Thoracic aorta (tissue), 2 donors: ENCODE measurements at regions not wholly inside any gene's neighbourhood (a gene's known extent, or its start where the extent isn't known, plus 50 kb on each side); places are given as distances from the start of the nearest gene placed in this dataset.

Source experiments
- ATAC-seq: fragments of 150-250 bp; one replicate; pipeline ENCODE4 v1.8.0; 2017; ENCODE audit warnings: low read depth; ENCODE audit not compliant: insufficient number of reproducible peaks, low FRiP score
- DNase-seq: peaks from one replicate; pipeline ENCODE4 v3.0.0-alpha.2; 2020; ENCODE audit warnings: low spot score
- H3K27ac ChIP-seq, 2 donors: fragments of 200-600 bp; sonication (generic); 1 replicate in 1 of 2; 2 replicates in 1 of 2; pipeline ENCODE4 v1.5.1; 2016; ENCODE audit warnings: mild to moderate bottlenecking in 2 of 2, moderate library complexity in 2 of 2
- H3K27me3 ChIP-seq: fragments of 200-600 bp; sonication (generic); replicated peaks from 2 replicates; pipeline ENCODE4 v1.6.0; 2016; ENCODE audit warnings: mild to moderate bottlenecking; ENCODE audit not compliant: insufficient read depth
- H3K36me3 ChIP-seq: fragments of 200-600 bp; sonication (generic); one replicate; pipeline ENCODE4 v1.5.1; 2016
- H3K4me1 ChIP-seq, 2 donors: fragments of 200-600 bp; sonication (generic); 1 replicate in 1 of 2; 2 replicates in 1 of 2; pipeline versions ENCODE4 v1.5.1 to v1.6.0; 2016; ENCODE audit warnings: low read depth in 2 of 2, mild to moderate bottlenecking in 1 of 2; ENCODE audit not compliant: control insufficient read depth in 1 of 2
- H3K4me3 ChIP-seq: fragments of 200-600 bp; sonication (generic); 2 replicates; pipeline ENCODE4 v1.5.1; 2016; ENCODE audit warnings: mild to moderate bottlenecking
- H3K9me3 ChIP-seq: fragments of 200-600 bp; sonication (generic); 2 replicates; pipeline ENCODE4 v1.5.1; 2016
- TF ChIP-seq, protein P1 (sequence below): fragments of 200-600 bp; sonication (generic); IDR thresholded peaks from one replicate; pipeline ENCODE4 v1.5.1; 2019; ENCODE audit warnings: antibody characterized with exemption

DNA sequence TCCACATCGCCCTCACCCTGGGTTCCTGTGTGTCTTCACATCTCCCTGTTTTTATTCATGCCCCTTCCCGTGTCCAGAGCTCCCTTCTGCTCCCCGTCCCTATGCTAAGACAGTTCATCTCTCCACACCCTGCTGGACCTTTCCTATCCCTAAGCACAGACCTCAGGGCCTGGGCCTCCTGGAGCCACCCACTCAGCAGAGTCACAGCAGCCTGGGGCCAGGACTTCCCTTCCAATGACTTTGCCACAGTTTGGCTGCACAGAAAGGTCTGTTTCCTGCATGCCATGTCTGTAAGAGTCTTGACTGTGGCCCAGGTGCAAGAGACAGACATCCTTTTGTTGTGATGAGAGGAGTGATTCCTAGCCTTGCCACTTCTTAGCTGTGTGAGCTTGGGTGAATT lies 470.7 kb downstream of the TSHZ3 start:
- no peaks in the 10 kb centered on the region for H3K4me1 ChIP-seq
- no peaks in the 10 kb centered on the region for H3K36me3 ChIP-seq
- no peaks in the 10 kb centered on the region for H3K27me3 ChIP-seq
- DNase-seq: no peak
- TF ChIP-seq, protein P1, sequence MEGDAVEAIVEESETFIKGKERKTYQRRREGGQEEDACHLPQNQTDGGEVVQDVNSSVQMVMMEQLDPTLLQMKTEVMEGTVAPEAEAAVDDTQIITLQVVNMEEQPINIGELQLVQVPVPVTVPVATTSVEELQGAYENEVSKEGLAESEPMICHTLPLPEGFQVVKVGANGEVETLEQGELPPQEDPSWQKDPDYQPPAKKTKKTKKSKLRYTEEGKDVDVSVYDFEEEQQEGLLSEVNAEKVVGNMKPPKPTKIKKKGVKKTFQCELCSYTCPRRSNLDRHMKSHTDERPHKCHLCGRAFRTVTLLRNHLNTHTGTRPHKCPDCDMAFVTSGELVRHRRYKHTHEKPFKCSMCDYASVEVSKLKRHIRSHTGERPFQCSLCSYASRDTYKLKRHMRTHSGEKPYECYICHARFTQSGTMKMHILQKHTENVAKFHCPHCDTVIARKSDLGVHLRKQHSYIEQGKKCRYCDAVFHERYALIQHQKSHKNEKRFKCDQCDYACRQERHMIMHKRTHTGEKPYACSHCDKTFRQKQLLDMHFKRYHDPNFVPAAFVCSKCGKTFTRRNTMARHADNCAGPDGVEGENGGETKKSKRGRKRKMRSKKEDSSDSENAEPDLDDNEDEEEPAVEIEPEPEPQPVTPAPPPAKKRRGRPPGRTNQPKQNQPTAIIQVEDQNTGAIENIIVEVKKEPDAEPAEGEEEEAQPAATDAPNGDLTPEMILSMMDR: no peak
- H3K4me3 ChIP-seq: no peak overlapping the region
- H3K27ac ChIP-seq: no peak overlapping the region
- H3K9me3 ChIP-seq: no peaks in the 10 kb centered on the region
- ATAC-seq: no peak

DNA sequence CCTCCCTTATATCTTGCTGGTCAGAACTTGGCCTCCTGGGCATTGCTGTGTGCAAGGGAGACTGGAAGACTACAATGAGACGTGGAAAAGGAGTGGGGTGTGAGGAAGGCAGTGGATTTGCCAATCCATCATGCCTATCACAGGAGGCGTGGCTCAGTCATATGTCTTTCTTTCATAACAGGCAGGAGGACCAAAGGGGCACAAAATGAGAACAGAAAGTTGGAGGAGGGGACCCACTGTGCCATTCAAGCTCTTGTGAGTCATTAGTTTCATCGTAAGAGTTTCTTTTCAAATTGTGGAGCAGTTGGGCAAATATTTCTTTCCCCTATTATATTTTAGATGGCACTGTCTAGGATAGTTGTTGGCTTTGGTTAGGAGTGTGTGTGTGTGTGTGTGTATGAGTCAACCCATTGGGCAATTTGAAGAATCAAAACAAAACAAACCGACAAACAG lies 471.5 kb downstream of the TSHZ3 start:
- H3K4me1 ChIP-seq: no peaks in the 10 kb centered on the region
- DNase-seq (no peak), ATAC-seq (no peak)
- no peak overlapping the region for H3K4me3 ChIP-seq
- H3K27me3 ChIP-seq: no peaks in the 10 kb centered on the region
- no peaks in the 10 kb centered on the region for H3K36me3 ChIP-seq
- H3K9me3 ChIP-seq: no peaks in the 10 kb centered on the region
- TF ChIP-seq, protein P1: no peak
- no peak overlapping the region for H3K27ac ChIP-seq

GRCh38 chr19:30873691-30874090 lies 475.5 kb downstream of the TSHZ3 start:
- ATAC-seq: no peak
- TF ChIP-seq, protein P1: no peak
- H3K4me3 ChIP-seq: no peak overlapping the region
- no peaks in the 10 kb centered on the region for H3K27me3 ChIP-seq
- no peaks in the 10 kb centered on the region for H3K9me3 ChIP-seq
- H3K36me3 ChIP-seq: no peaks in the 10 kb centered on the region
- no peak overlapping the region for H3K27ac ChIP-seq
- DNase-seq: no peak
- no peaks in the 10 kb centered on the region for H3K4me1 ChIP-seq

DNA sequence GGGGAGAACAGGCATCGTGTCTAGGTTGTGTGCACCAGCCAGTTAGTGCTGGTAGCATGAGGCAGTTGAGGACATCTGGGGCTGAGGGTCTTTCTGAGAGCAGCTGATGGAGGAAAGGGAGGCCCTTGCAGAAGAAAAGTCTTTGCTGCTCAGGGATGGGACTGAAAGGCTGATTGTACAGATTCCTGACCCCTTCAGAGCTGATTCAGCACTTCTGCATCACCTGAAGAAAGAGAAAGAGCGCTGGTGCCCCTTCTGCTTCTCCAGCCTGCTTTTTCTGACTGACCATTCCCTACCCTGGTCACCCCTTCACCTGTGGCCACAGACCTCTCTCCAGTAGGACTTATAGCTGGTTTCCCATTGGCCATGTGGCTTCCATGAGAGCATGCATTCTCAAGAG lies 476.2 kb downstream of the TSHZ3 start:
- no peak overlapping the region for H3K4me3 ChIP-seq
- DNase-seq: no peak
- no peaks in the 10 kb centered on the region for H3K9me3 ChIP-seq
- no peak overlapping the region for H3K27ac ChIP-seq
- TF ChIP-seq, protein P1: no peak
- H3K36me3 ChIP-seq: no peaks in the 10 kb centered on the region
- ATAC-seq: no peak
- no peaks in the 10 kb centered on the region for H3K4me1 ChIP-seq
- H3K27me3 ChIP-seq: no peaks in the 10 kb centered on the region

- no peak overlapping the region for H3K27ac ChIP-seq
- DNase-seq (no peak), ATAC-seq (no peak)
These were observed 477.3 kb downstream of the TSHZ3 start for GRCh38 chr19:30871979-30872378.

More at GRCh38 chr19:30871979-30872378, 477.3 kb downstream of the TSHZ3 start:
- H3K27me3 ChIP-seq: no peaks in the 10 kb centered on the region
- no peaks in the 10 kb centered on the region for H3K4me1 ChIP-seq
- TF ChIP-seq, protein P1: no peak
- H3K9me3 ChIP-seq: no peaks in the 10 kb centered on the region
- no peaks in the 10 kb centered on the region for H3K36me3 ChIP-seq
- no peak overlapping the region for H3K4me3 ChIP-seq
